HG02938 (cell line): ENCODE measurements at regions not wholly inside any gene's neighbourhood (a gene's known extent, or its start where the extent isn't known, plus 50 kb on each side); places are given as distances from the start of the nearest gene placed in this dataset.

Experiments used
- ATAC-seq: cut with Tn5 transposase; IDR thresholded peaks from one replicate; pipeline ENCODE4 v1.9.1; 2021; ENCODE audit warnings: mild to moderate bottlenecking, moderate library complexity; ENCODE audit not compliant: unreplicated experiment

DNA sequence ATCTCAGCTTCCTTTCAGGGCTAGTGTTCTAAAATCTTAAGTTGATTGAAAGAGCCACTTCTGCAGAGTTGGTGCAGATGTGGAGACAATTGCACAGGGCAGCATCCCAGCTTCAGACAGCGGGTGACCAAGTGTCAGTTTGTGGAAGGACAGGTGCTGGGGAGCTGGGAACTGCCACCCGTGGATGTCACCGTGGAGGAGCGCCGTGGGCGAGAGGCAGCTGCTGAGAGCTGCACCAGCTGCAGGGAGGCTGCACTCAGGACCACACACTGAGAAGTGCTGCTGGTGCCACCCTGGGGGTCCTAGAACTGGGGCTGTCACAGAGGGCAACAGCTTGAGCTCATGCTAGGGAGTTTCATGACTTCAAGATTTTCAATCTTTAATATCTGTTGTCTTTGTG, 543.0 kb upstream of the FZD8 start:
- ATAC-seq: no peak

- ATAC-seq: no peak
These were observed 541.6 kb upstream of the FZD8 start for GRCh38 chr10:36183726-36184125.

DNA sequence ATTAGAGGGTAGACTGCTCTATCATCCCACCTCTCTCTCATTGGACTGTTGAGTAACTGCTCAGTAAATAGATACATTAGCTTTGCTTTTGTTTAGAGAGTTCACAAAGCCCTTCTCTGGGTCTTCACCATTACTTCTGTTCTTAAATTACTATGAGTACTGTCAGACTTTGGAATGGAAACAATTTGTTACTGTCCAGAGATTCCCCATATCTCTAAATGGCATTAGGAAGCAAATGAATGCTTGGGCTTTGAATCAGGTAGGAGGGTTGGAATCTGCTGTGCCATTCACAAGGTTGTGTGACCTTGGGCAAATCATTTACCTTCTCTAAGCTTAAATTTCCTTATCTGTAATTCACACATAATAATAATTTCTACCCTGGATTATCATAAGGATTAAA, 541.0 kb upstream of the FZD8 start:
- ATAC-seq: no peak

DNA sequence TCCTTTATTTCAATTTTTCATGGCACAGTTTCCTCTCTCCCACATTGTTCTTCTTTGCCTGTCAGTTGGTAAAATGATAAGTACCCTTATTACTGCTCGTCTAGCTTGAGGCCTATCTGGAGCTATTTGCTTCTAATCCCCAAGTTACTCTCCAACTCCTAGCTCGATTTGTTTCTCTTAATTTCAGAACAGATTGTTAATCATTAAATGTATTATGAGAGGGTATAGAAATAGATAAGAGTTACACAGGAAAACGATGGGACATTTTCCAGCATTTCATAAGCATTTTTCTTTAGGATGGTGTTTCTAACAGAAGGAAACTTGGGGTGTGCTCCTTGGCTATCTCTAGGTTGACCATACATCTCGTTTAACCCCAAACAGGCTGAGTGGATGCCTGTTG, 540.5 kb upstream of the FZD8 start:
- no peak for ATAC-seq

DNA sequence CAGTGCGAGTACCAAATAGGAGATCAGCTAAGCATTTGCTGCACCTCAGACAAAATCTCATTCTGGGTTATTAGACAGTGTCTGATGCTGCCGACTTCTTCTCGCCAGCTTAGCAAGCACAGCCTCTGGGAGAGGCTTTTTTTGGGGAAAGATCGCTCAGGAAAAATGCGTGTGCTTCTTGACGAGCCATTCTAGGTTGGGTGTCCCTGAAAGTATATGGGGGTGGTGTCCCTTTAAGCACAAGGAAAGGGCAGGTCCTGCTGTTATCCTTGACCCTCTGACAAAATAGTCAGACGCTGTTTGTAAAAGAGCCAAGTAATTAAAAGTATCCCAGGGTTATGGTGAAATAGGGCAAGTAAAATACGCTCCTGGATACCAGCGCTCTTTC, 540.1 kb upstream of the FZD8 start:
- no peak for ATAC-seq

DNA sequence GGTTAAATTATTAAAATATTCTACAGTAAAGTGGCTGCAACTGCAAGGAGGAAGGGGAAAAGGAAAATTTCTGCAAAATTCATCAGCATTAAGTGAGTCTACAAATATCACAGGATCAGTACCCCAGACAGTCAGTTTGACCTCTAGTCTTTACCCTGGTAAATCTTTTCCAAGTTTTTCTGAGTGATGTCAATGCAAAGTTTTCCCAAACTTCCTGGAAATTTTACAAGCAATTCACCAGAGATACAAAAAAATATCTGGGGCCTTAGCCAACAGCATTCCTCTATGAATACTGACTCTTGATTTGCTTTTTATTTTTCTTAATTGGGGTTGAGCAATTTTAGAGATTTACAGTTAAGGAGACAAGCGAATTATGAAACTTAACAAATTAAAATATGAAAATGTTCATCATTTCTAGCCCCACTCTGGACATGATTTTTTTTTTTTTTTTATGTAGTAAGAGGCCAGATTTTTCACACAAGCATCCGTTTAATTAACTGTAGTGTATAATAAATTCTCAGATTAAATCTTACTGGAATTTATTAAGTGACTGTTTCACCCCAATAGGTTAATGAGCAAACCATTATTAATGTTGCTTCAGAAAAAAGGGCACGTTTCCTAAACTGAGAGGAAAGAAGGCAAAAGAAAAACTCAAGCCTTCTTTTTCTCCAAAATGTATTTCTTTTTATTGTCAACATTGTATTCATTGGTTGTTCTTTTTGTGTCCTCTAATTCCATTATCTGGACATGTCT, 539.5 kb upstream of the FZD8 start:
- ATAC-seq: no peak

GRCh38 chr10:36178616-36179015, 536.5 kb upstream of the FZD8 start:
- ATAC-seq: no peak

- no peak for ATAC-seq
These were observed 535.0 kb upstream of the FZD8 start for GRCh38 chr10:36177071-36177470.

DNA sequence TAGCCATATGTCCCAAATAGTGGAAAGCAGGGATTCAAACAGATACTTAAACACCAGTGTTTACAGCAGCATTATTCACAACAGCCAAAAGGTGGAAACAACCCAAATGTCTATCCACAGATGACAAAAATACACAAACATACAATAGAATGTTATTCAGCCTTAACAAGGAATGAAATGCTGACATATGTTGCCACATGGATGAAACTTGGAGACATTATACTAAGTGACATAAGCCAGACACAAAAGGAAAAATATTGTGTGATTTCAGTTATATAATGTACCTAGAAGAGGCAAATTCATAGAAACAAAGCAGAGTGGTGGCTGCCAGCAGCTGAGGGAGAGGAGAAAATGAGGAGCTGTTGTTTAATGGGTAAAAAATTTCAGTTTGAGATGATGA, 533.9 kb upstream of the FZD8 start:
- ATAC-seq: no peak

DNA sequence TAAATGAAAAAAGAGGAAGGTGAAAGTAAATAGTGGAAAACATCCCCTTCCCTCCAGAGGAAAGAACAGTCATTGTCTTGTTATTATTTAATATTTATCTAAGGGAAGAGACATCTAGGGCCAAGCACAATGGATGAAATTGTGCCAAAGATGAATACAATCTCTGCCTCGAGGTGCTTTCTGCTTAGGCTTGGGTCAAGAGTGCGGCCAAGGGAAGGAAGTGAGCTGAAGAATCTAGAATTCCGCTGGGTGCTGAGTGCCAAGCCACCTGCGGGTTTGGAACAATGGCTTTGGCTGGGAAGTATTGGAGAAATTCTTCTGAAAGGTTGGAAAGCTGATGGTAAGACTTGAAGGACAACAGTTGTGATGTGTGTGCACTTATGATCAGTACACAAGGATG, 531.3 kb upstream of the FZD8 start:
- no peak for ATAC-seq

GRCh38 chr10:36171953-36172940, 530.2 kb upstream of the FZD8 start:
- no peak for ATAC-seq

DNA sequence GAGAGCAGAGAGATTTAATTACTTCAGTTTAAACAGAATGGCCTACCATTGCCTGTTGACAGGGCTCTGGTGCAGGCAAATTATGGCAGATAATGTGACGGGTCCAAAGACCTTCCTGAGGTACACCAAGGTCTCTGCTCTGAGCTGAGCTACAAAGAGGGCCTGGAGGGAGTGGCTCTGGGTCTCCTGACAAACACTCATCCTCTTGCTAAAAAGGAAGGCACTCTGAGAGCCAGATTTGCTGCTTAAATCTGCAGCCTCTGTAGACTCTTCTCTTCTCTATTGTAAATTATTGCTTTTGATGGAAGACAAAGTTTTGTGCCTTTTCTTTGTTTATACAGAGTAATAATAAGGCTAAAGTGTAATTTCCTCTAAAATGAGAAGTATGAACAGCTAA, 529.5 kb upstream of the FZD8 start:
- no peak for ATAC-seq

- no peak for ATAC-seq
These were observed 528.9 kb upstream of the FZD8 start for GRCh38 chr10:36170943-36171501.

DNA sequence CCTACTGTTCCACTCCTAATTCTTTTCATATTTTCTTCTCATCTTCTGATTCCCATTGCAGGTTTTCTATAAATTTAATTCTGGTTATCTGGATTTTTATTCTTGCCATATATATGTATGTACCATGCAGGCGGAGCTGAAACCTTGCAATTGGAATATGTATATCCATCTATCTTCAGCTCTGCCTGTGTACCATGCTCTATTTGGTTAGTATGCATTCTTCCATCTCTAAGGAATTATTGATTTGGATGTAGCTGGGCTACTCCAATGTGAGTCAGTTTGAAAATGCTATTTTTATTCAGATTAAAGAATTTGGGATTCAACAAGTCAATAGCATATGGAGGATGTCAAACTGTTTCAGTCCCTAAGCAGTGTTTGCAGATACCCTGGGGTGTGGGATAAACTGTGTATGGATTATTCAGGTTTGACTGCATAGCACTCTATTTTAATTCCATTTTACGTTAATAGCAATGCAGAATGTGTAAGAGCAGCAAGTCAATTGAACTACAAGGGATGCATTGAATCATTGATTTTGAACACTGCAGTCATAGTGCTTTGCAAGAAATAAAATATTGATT, 528.1 kb upstream of the FZD8 start:
- ATAC-seq: no peak

- no peak for ATAC-seq
These were observed 526.7 kb upstream of the FZD8 start for GRCh38 chr10:36168777-36169176.

DNA sequence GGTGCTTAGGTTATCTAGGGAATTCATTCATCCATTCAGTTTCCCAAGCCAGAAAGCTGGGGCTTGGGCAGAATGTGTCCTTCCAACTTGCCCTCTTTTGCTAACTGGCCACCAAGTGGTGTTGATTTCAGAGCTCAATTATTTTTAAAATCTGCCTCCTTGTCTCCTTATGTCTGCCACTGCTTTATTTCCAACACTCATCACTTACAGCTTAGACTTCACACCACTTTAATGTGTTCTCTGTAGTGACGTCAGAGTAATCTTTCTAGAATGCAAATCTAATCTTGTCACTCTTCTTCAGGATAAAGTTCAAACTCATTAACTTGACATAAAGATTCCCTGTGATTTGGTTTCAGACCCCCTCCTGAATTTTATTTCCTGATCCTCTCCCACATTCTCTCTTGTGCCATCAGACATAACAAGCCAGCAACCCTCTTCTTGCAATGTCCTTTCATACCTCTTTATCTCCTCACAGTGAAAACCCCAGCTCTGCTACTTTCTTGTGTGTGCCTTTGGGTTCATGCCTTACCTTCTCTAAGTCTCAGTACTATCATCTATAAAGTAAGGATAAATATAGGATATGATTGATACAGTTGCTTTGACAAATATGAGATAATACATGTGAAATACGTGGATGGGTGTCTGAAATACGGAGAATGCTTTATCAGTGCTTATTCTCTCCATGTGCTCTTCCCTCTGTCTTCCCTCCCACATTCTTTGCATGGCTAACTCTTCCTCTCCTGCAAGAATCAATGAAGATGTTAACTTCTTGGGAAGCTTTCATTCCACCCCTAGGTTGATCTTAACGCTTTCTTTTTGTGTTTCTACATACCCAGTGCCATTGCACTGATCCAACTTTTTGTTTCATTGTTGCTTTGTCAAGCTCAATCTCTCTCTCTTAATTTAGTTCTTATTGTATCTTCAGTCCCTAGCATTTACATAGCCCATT, 522.7 kb upstream of the FZD8 start:
- ATAC-seq: no peak

- no peak for ATAC-seq
These were observed 521.7 kb upstream of the FZD8 start for GRCh38 chr10:36163827-36164226.

- no peak for ATAC-seq
These were observed 515.4 kb upstream of the FZD8 start for GRCh38 chr10:36157486-36157885.

- ATAC-seq: no peak
These were observed 506.1 kb upstream of the FZD8 start for GRCh38 chr10:36148207-36148606.

DNA sequence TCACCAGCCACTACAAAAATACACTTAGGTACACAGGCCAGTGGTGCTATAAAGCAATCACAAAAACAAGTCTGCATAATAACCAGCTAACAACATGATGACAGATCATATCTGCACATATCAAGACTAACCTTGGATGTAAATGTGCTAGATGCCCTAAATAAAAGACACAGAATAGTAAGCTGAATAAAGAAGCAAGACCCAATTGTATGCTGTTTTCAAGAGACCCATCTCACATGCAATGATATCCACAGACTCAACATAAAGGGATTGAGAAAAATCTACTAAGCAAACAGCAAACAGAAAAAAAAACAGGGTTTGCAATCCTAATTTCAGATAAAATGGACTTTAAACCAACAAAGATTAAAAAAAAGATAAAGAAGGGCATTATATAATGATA, 505.4 kb upstream of the FZD8 start:
- no peak for ATAC-seq
